HG03139 (cell line): ENCODE measurements at regions not wholly inside any gene's neighbourhood (a gene's known extent, or its start where the extent isn't known, plus 50 kb on each side); places are given as distances from the start of the nearest gene placed in this dataset.

Source experiments
- ATAC-seq: cut with Tn5 transposase; IDR thresholded peaks from one replicate; pipeline ENCODE4 v1.9.1; 2021; ENCODE audit not compliant: unreplicated experiment

DNA sequence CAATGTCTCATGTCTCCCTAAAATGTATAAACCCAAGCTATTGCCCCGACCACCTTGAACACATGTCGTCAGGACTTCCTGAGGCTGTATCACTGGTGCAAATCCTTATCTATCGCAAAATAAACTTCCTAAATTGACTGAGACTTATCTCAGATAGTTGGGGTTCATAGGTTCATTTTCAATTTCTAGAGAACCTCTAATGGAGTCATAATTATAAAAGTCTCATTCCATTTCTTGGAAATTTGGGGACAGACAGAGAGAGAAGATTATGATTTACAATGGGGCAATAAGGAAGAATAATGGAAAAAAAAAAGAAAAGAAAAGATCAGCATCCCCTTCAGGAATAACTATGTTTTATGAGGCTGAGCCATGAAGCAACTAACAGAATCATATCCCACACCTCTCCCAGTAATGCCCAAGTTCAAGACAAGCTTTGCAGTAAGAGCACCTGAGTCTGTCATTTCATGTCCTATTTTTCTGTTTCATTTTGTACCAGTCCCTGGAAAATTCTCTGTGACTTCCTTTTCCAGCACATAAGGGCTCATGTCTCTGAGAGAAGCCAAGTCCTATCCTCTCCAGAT lies 70.0 kb upstream of the ETS2 start:
- ATAC-seq, result no peak

GRCh38 chr21:38740090-38740489 lies 65.6 kb upstream of the ETS2 start:
- no peak for ATAC-seq

DNA sequence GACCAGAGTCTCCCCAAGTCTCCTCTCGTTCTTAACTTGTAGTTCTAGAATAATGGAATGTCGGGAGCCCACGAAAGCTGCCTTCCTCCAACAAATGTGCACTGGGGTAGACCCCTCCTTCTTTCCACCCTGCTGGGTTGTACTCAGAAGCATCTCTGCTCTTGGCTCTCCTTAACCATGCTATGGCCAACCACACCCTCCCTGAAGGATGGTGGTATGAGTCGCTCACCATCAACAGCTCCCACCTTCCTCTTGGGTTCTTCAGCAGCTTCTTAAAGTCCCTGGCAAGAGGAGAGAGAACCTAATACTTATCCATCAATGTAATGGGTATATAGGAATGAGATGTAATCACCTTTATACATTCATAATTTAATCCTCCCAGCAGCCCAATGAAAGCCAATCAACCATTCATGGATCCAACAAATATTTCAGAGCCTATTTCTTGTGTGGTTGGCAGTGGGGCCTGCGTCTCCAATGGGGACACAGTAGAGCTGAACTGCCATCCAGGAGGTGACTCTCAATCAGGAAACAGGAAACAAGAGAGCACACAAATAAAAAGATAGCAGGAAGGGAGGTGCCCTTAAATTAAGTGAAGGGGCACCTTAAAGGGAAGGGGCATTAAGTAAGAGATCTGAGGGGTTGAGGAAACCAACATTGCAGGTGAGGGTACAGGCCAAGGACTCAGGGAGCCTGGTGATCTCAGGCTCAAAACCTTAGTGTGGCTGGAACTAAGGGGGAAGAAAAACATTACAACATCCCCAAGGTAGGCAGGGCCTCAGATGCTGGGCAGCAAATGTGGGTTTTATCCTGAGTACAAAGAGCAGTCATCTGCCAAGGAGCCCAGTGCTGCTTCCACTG lies 64.4 kb upstream of the ETS2 start:
- ATAC-seq, result no peak

DNA sequence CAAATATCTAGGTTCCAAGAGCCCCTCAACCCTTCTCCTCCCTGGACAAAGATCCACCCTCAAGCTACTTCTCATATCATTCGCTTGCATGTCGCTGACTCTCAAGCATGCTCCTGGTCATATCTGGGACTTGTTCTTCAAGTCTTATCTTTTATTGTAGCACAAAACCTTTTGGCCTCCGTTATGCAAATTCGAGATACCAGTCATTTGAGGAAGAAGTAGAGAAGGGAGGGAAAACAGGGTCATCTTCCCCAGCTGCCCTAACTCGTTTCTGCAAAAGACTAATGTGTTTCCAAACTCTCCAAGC lies 63.8 kb upstream of the ETS2 start:
- ATAC-seq, result no peak

DNA sequence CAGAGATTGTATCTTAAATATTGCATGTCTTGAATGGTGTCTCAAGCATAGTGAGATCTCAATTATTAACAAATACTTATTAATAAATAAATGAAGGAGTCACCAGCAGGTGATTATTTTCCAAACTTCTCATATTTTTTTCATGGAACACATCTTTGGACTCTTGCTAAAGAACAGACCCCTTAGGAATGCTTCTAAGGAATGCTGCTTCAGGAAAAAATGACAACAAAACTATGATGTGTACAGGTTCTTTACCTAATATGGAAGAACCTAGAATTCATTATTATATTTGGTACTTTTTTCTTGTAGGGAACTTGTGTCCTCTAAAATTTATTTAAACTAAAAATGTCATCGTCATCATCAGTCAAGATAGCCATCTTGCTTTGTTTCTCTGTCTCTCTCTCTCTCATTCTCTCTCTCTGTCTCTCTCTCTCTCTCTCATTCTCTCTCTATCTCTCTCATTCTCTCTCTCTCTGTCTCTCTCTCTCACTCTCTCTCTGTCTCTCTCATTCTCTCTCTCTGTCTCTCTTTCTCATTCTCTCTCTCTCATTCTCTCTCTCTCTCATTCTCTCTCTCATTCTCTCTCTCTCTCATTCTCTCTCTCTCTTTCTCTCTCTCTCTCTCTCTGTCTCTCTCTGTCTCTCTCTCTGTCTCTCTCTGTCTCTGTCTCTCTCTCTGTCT lies 63.0 kb upstream of the ETS2 start:
- no peak for ATAC-seq

DNA sequence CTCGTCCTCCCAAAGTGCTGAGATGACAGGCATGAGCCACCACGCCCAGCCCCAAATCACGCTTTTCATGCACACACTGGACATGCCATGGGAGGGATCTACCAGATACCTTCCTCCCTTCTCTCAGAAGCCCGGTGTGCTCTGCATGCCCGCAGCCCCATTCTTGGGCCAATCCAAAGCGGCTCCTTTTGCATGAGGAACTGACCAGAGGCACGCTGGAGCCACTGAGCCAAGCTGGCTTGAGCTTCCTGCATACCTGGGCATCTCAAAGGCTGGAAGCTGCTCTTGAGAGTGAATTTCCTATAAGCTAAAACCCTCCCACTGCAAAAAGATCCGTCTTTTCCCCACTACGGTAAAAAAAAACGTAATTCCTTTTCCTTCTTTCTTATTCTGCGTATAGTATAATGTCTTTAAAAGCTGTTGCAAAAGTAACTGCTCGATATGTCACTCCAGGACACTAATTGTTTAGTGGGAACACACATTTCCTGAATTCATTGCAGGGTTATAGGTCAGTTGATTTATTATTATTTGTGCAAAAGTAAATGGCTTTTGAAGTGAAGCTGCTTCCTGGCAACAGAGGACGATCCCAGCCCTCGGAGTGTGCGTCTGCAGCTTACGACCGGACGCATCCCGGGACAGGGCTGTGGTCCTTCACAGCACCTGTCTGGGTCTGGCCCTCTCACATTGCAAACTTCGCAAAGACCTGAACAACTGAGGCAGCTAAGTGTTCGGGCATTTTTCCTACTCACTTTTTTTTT lies 61.8 kb upstream of the ETS2 start:
- no peak for ATAC-seq

GRCh38 chr21:38744861-38745260 lies 60.9 kb upstream of the ETS2 start:
- ATAC-seq, result no peak

DNA sequence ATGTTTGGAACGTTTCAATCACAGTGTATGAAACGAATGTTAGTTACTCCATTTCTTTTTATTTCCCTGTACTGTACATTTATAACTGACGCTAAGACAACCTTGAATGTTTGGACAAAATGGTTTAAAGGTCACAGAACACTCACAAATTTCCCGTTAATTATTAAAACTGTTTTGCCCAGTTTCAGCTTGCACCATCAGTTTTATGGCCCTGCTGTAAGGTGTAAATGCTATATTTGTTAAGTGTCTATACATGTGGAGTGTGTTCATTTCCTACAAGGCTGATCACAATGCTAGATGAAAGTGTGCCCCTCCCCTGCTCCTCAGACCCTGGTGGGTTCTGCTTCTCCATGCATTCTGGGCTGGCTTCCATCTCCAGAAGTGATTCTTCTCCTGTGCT lies 57.9 kb upstream of the ETS2 start:
- ATAC-seq, result no peak

GRCh38 chr21:38751379-38752050 lies 54.2 kb upstream of the ETS2 start:
- ATAC-seq, result no peak

GRCh38 chr21:38752051-38752505 lies 53.7 kb upstream of the ETS2 start:
- no peak for ATAC-seq

GRCh38 chr21:38753114-38753513 lies 52.6 kb upstream of the ETS2 start:
- ATAC-seq, result no peak

DNA sequence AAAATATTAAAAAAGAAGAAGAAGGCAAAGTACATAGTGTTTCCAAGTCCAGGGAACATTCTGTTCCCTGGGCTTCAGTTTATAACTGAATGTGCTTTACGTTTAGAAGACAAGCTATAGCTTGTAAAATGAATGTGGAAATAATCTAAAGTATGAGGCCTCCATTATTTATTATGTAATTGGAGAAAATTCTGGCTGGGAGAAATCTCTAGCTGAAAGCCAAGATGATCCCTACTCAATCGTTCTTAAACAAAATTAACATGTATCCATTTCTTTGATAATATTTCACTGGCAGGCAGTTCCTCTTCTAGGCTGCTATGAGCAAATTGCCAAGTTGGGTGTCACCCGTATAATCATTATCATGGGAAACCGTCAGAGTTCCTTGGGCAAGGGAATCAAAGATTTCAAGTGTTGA lies 52.2 kb upstream of the ETS2 start:
- no peak for ATAC-seq
